Heart left ventricle (tissue), 16 donors: ENCODE measurements at regions not wholly inside any gene's neighbourhood (a gene's known extent, or its start where the extent isn't known, plus 50 kb on each side); places are given as distances from the start of the nearest gene placed in this dataset.

ENCODE experiments used
- ATAC-seq, 4 donors: fragments of 200-7000 bp; cut with Tn5 transposase; one replicate each; pipeline ENCODE4 v1.9.1; 2020 to 2022; ENCODE audit warnings: moderate library complexity in 4 of 4, mild to moderate bottlenecking in 3 of 4, moderate number of reproducible peaks in 1 of 4
- DNase-seq, 5 donors: peaks; one replicate each; pipeline ENCODE4 v3.0.0-alpha.2; 2020
- H3K27ac ChIP-seq, 12 donors: fragments of 200-600 bp; sonication (generic) in 4 of 12; one replicate each; pipeline versions ENCODE4 v1.5.0 to v1.8.0; 2016 to 2022; ENCODE audit warnings: mild to moderate bottlenecking in 2 of 12
- H3K27me3 ChIP-seq, 9 donors: fragments of 200-600 bp; sonication (generic) in 2 of 9; one replicate each; pipeline versions ENCODE4 v1.5.1 to v1.8.0; 2016 to 2022; ENCODE audit warnings: mild to moderate bottlenecking in 3 of 9
- H3K36me3 ChIP-seq, 9 donors: fragments of 200-600 bp; sonication (generic) in 2 of 9; one replicate each; pipeline versions ENCODE4 v1.5.0 to v1.8.0; 2018 to 2022; ENCODE audit warnings: mild to moderate bottlenecking in 2 of 9
- H3K4me1 ChIP-seq, 12 donors: fragments of 200-600 bp; sonication (generic) in 4 of 12; one replicate each; pipeline versions ENCODE4 v1.5.0 to v1.8.0; 2016 to 2022; ENCODE audit warnings: mild to moderate bottlenecking in 3 of 12
- H3K4me3 ChIP-seq, 12 donors: fragments of 200-600 bp; sonication (generic) in 4 of 12; one replicate each; pipeline versions ENCODE4 v1.5.0 to v1.8.0; 2017 to 2022; ENCODE audit warnings: mild to moderate bottlenecking in 9 of 12, moderate library complexity in 4 of 12
- H3K9me3 ChIP-seq, 12 donors: fragments of 200-600 bp; sonication (generic) in 4 of 12; one replicate each; pipeline versions ENCODE4 v1.5.0 to v1.8.0; 2016 to 2022; ENCODE audit warnings: mild to moderate bottlenecking in 1 of 12
- POLR2A ChIP-seq, 2 donors: fragments of 450-650 bp; IDR thresholded peaks; one replicate each; pipeline ENCODE4 v1.6.1; 2017; ENCODE audit warnings: antibody characterized with exemption in 2 of 2, mild to moderate bottlenecking in 2 of 2, moderate library complexity in 2 of 2
- WGBS, 4 donors: extraction: QIAGEN DNeasy Blood & Tissue Kit in 2 of 4; methylation state at CpG; one replicate each; pipeline versions ENCODE4 v1.1.5 to v1.1.7; 2013 to 2018; 5-methylcytosine and 5-hydroxymethylcytosine counted together
- intact Hi-C, 10 donors: fragments of 100-400 bp; cut with DNase I; formaldehyde crosslinking; loops; one replicate each; pipeline versions ENCODE4 v1.11.1 to v1.14.2; 2022
- TF ChIP-seq, protein P1 (sequence below), 12 donors: fragments of 200-600 bp; sonication (generic) in 4 of 12; IDR thresholded peaks; one replicate each; pipeline versions ENCODE4 v1.5.0 to v1.8.0; 2018 to 2022; ENCODE audit warnings: antibody characterized with exemption in 12 of 12, mild to moderate bottlenecking in 5 of 12
- donor health status: ischemic (EF 13 %, LVEDD 7.1; RV severe dilation, severe dysfunction).
- donor health status: healthy with polysubstance abuse.
- donor health status: DM: no; HTN: yes; CAD: no.
- donor health status: DM: no; HTN: no; CAD: no.
- donor health status: ischemic (EF 25% LVEDD 6.9; RV normal size, moderate dysfunction).
- donor health status: ischemic (EF 25% LVEDD 5.7; RV mildly dilated, moderate dysfunction).
- donor health status: healthy.
- donor health status: DM: yes; HTN: yes; CAD: no.
- donor health status: ischemic (EF 35%, LVEDD 5.7; RV mildly dilated, moderate dysfunction).
- donor health status: nonischemic (EF 11% LVEDD 7.7; RV severe dilation, severe dysfunction).
- donor health status: DM: yes; HTN: yes; CAD: no.
- donor health status: PGD.
- donor health status: ischemic (EF 29% LVEDD 5.4; RV normal size, mild dysfunction).
- donor health status: nonischemic (EF 23%, LVEDD 6.1; RV moderate dilation, normal function).

DNA sequence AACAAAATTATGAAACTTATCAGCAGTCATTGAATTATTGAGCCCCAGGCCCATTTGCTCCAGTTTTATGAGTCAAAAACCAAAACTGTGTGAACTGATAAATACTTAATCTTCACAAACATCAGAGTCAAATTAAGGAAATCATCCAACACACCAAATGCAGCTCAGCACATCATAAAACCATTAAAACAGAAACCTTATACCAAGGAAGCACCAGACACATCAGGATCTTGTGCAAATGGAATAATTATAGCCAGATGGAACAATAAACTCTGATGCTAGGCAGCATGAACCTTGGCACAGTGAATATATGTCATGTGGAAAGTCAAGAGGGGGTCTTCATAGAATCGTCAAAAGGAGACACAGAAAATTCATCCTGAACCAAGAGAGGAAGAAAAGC lies 410.7 kb upstream of the API5 start:
- H3K9me3 ChIP-seq: no peaks in the 10 kb centered on the region
- 56 to 64% (median 58%) methylated on average over 1 of the region's 1 CpG for WGBS, 4 donors
- no peaks in the 10 kb centered on the region for H3K4me1 ChIP-seq
- intact Hi-C loops: no loop called here
- no peak overlapping the region for H3K27ac ChIP-seq
- ATAC-seq (no peak), DNase-seq (no peak)
- no peak for TF ChIP-seq POLR2A (IDR thresholded peaks at IDR 0.05)
- TF ChIP-seq, protein P1, sequence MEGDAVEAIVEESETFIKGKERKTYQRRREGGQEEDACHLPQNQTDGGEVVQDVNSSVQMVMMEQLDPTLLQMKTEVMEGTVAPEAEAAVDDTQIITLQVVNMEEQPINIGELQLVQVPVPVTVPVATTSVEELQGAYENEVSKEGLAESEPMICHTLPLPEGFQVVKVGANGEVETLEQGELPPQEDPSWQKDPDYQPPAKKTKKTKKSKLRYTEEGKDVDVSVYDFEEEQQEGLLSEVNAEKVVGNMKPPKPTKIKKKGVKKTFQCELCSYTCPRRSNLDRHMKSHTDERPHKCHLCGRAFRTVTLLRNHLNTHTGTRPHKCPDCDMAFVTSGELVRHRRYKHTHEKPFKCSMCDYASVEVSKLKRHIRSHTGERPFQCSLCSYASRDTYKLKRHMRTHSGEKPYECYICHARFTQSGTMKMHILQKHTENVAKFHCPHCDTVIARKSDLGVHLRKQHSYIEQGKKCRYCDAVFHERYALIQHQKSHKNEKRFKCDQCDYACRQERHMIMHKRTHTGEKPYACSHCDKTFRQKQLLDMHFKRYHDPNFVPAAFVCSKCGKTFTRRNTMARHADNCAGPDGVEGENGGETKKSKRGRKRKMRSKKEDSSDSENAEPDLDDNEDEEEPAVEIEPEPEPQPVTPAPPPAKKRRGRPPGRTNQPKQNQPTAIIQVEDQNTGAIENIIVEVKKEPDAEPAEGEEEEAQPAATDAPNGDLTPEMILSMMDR (IDR thresholded peaks at IDR 0.05): no peak
- H3K36me3 ChIP-seq: no peaks in the 10 kb centered on the region
- no peak overlapping the region for H3K4me3 ChIP-seq
- H3K27me3 ChIP-seq: no peaks in the 10 kb centered on the region

DNA sequence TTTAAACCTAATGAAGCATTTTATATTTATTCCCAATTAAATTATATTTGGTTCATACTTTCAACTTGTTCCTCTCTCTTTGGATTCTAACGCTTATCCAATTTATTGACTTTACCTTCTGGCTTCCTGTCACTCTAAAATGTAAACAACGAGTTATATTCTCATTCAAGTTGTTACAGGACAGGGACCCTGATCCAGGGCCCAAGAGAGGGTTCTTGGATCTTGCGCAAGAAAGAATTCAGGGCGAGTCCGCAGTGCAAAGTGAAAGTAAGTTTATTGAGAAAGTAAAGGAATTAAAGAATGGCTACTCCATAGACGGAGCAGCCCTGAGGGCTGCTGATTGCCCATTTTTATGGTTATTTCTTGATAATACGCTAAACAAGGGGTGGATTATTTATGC lies 405.6 kb upstream of the API5 start:
- WGBS, 4 donors: 61 to 86% (median 72%) methylated on average over 7 of the region's 7 CpGs
- Histone ChIP-seq H3K4me3 (no peak overlapping the region), H3K27me3 (no peaks in the 10 kb centered on the region), H3K36me3 (no peaks in the 10 kb centered on the region), H3K9me3 (peaks cover 0 to 6% (median 2%) of the 10 kb centered on the region in 12 donors), H3K27ac (no peak overlapping the region), H3K4me1 (no peaks in the 10 kb centered on the region)
- ATAC-seq (no peak), DNase-seq (no peak)
- intact Hi-C loops: no loop called here
- no peak for TF ChIP-seq POLR2A (IDR thresholded peaks at IDR 0.05)

DNA sequence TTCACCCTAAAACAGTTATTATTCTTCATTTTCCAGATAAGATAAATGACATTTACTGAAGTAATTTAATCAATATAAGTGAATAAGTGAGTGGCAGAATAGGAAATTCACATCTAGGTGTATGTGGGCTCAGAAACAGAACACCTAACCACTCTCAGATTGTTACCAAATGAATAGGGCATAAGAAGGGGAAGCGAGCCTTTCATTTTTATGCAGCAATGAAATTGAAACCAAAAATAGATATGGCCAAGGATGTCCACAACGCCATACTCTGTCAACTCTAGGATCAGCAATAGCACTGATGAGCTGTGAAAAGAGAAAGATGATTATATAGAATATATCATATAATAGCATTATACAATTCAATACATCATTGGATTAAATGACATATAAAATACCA lies 398.1 kb upstream of the API5 start:
- intact Hi-C loops: no loop called here
- no peak for TF ChIP-seq POLR2A (IDR thresholded peaks at IDR 0.05)
- TF ChIP-seq, protein P1 (IDR thresholded peaks at IDR 0.05): no peak
- Histone ChIP-seq H3K9me3 (peaks cover 0 to 28% (median 4%) of the 10 kb centered on the region in 12 donors), H3K4me1 (no peaks in the 10 kb centered on the region), H3K27me3 (no peaks in the 10 kb centered on the region), H3K4me3 (no peak overlapping the region), H3K27ac (no peak overlapping the region), H3K36me3 (no peaks in the 10 kb centered on the region)
- WGBS, 4 donors: 75 to 77% (median 76%) methylated on average over 2 of the region's 2 CpGs
- DNase-seq (no peak), ATAC-seq (no peak)

DNA sequence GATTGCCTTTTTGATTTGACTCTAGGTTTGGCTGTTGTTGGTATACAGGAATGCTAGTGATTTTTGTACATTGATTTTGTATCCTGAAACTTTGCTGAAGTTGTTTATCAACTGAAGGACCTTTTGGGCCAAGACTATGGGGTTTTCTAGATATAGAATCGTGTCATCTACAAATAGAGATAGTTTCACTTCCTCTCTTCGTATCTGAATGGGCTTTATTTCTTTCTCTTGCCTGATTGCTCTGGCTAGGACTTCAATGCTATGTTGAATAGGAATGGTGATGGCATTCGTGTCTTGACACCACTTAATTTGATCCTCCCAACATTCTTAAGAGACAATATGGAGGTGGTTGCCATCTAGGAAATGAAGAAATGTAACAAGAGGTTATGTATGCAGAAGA lies 388.1 kb upstream of the API5 start:
- 57 to 64% (median 61%) methylated on average over 3 of the region's 3 CpGs for WGBS, 4 donors
- Histone ChIP-seq H3K36me3 (no peaks in the 10 kb centered on the region), H3K9me3 (peaks cover 0 to 9% (median 0%) of the 10 kb centered on the region in 12 donors), H3K4me3 (no peak overlapping the region), H3K27ac (no peak overlapping the region), H3K4me1 (no peaks in the 10 kb centered on the region), H3K27me3 (no peaks in the 10 kb centered on the region)
- no peak for TF ChIP-seq POLR2A (IDR thresholded peaks at IDR 0.05)
- TF ChIP-seq, protein P1 (IDR thresholded peaks at IDR 0.05): no peak
- intact Hi-C loops: no loop called here
- ATAC-seq (no peak), DNase-seq (no peak)

DNA sequence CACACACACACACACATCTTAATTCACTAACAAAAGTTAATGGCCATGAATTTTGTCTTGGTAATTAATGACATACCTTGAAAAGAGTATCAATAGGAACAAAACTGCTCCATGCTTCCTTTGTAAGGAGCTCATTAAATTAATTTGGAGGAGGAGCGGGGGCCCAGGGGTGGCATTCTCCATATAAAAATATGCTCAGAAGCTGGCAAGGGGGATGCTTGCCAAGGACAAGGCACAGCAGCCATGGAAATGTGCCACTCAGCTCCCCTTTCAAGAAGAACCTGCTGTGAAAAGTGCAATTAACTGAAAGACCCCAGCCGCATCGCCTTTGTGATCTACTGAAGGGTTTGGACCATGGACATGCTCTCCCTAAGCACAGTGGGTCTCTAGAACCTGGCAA lies 385.9 kb upstream of the API5 start:
- H3K36me3 ChIP-seq: no peaks in the 10 kb centered on the region
- no peaks in the 10 kb centered on the region for H3K9me3 ChIP-seq
- no peaks in the 10 kb centered on the region for H3K27me3 ChIP-seq
- intact Hi-C loops: no loop called here
- no peak overlapping the region for H3K27ac ChIP-seq
- DNase-seq (no peak), ATAC-seq (no peak)
- H3K4me1 ChIP-seq: no peaks in the 10 kb centered on the region
- TF ChIP-seq, protein P1 (IDR thresholded peaks at IDR 0.05): no peak
- TF ChIP-seq POLR2A (IDR thresholded peaks at IDR 0.05): no peak
- 89 to 100% (median 93%) methylated on average over 3 of the region's 3 CpGs for WGBS, 4 donors
- H3K4me3 ChIP-seq: no peak overlapping the region
